HL-60/S4 treated with retinoic acid at 250 ng/mL for 4 days and 3 days (cell line): ENCODE measurements at regions not wholly inside any gene's neighbourhood (a gene's known extent, or its start where the extent isn't known, plus 50 kb on each side); places are given as distances from the start of the nearest gene placed in this dataset.

Experiments
- in situ Hi-C: fragments of 300-500 bp; cut with MboI; formaldehyde crosslinking; loops from 2 replicates; pipeline ENCODE4 v1.7.0; 2022; ENCODE audit warnings: low sequenced_read_pairs

DNA sequence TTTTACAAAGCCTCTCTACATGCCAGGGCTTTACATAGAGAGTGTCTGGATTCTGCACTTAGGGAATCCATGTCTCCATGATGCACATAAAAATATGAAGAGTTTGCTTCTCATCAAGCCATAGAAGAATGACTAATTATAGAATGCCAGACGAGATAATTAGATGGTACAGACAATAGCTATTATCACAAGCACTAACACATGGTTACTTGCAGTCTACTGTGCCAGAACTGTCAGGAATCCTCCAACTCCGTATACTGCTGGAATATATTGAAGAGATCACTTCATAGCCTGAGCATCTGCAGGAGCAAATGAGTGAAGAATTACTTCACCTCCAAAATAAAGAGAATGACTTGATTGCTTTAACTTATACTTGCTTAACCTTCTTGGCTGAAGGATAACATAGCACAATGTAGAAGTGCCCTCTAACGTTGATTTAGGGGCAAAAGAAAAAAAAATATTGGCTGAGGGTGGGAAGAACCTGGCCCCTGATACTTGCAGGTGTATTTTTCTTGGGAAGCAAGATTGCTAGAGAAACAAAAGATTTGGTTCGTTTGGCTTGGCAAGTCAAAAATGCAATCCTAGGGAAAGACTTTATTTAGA is 272.8 kb upstream of the FAR2 start:
- in situ Hi-C loops = no loop called here

DNA sequence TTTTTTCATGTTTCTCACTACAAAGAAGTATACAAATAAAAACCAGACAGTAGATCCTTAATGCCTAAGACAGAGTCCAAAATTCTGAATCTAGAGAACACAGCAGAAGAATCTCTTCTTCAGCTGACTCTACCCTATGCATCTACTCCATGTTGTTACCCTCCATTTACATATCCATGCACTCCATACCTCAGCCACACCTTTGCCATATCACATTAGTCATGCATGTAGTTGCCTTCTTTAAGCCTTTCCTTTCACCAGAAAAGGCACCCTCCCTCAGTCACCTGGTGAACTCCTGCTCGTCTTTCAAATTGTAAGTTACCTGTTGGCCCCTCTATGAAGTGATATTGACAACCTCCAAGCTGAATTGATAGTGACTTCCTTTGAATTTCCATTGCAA is 271.2 kb upstream of the FAR2 start:
- in situ Hi-C loops = no loop called here

DNA sequence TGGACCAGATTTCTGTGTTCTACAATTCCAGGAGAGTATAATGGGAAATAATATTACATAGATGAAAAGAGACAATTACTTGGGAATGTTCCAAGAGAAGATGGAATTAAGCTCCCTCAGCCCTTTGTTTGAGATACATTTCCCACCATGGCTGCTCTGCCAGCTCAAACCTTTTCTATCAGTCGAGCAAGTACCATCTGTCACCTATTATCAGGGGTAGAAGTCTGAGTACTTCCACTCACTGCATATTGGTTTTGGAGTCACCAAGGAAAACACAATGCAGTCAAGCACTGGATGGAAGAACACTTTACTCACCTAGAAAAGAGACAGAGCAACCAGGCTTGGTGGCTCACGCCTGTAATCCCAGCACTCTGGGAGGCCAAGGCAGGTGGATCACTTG is 270.4 kb upstream of the FAR2 start:
- in situ Hi-C loops = no loop called here

DNA sequence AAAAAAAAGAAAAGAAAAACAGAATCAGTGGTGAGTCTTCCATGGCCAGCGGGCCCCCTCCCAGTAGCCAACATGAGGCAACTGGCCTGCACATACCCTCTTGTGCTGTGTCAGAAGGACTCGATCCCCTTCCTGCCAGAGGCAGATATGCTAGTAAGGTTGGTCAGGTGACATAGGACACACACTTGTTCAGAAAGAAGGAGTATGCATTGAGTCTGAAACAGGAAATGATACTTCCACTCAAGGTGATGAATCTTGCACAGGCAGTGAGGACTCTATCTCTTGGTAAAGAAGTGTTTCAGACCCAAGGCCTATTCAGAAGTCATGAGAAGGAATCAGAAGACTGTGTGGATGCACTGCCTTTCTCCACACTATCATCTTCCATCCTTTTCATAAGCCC is 269.7 kb upstream of the FAR2 start:
- in situ Hi-C loops = no loop called here

DNA sequence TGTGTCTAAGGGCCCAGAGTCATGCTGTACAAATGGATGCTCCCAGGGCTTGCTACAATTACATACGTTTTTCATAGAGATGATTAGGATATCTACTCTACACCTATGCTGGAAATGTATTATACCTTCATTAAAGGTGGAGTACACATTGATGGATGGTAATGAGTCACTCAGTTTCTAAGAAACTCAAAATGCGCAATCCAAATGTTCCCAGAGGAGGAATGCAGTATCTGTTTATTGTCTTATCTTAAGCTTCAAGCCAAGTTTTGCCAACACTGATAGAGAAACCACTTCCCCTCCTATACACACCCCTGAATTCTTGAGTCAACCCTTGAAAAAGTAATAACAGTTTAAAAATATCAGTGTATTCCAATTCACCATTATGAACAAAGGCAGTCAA is 266.6 kb upstream of the FAR2 start:
- in situ Hi-C loops = no loop called here

DNA sequence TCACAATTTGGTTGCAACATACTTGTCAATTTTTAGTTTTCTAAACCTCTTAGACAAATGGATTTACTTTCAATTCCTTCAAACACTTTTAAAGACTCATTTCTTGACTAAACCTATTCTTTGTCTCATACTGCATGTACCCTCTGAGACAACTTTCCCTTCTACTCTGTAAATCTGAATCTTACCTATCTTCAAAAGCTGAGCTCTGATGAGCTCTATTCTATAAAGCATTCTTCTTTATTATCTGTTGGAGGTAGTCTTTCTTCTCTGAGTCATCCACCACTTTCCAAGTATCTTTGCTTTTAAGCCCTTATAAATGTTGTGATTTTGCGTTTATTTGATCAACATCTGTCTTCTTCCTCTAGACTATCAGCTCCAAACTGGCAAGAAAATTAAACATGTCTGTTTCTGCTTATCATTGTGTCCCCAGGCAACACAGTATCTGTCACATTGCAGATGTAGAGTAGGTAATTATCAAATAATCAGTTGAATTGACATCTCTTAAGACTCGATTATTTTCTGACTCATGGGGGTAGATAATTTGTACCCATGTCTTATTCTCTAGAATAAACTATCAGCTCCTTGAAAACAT is 265.6 kb upstream of the FAR2 start:
- in situ Hi-C loops = no loop called here

DNA sequence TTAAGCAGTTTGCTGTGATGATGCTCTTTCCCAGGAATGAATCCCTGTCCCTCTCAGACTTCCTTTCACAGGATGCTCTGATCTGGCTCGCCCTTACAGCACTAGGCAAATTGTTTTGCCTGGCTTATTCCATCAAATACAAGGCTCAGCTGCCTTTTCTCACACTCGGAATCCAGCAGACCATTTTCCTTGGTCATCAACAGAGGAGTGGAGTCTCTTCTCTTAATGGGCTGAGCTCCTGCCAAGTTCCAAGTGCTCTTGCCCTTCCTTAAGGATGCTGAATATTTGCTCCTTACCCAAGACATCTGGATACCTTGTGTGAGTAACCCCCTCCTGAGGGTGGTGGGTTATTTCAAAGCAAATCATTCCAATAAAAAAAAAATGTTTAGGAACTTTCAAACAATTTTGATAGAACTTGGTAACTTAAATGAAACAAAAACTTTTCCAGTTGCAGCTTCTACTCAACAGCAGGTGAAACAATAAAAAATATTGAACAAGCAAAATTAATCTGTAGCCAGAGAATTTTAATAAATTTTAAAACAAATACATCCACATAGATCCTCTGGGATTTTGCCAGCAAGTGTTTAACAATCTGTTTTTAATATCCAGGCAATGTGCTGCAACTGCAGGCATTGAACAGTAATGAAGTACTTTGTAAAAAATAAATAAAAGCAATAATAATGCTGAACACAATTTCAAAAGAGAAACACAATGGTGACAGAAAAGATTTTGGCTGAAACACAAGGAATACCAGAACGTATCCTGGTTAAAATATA is 264.0 kb upstream of the FAR2 start:
- in situ Hi-C loops = no loop called here

DNA sequence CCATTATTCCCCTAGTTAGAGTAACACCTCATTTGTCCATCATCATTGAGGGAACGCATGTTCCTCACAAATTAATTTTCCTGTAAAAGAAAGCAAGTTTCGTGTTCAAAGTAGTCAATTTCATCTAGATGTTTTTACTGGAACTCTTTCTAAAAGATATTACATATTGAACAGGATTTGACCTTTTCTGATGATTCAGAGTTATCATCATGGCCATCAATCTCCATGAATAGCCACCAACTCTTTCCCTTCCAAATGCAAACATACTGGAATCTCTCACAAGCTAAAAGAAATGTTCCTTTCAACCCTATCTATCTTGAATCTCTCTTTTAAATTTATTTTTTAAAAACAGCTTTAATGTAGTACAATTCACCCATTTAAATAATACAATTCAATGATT is 263.1 kb upstream of the FAR2 start:
- in situ Hi-C loops = no loop called here

DNA sequence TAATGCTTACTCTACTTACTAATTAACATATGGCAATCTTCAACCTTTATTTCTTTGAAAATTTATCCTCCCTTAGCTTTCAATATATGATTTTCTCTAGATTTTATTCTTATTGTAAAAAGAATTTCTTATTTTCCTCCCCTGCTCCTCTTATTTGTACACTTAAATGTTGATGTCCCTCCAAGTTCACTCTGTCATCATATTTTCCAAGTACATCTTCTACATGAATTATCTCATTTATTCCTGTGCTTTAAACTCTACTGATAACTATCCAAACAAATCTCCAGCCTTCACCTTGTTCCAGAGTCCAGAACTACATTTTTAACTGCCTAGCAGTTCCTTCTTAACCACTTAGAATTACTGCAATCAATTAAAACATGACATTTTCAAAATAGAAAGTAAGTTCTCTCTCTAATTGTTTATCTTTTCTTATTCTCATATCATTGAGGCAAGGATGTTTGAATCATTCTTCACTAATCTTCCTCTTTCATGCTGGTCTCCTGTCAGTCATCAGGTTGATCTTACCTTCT is 261.6 kb upstream of the FAR2 start:
- in situ Hi-C loops = no loop called here

DNA sequence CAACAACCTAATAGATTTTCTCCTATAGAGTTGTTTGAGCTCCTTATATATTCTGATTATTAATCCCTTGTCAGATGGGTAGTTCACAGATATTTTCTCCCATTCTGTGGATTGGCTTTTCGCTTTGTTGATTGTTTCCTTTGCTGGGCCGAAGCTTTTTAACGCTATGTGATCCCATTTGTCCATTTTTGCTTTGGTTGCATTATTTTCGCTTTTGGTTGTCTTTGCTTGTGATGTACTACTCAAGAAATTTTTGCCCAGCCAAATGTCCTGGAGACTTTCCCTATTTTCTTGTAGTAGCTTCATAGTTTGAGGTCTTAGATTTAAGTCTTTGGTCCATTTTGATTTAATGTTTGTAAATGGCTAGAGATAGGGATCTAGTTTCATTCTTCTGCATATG is 258.4 kb upstream of the FAR2 start:
- in situ Hi-C loops = no loop called here

DNA sequence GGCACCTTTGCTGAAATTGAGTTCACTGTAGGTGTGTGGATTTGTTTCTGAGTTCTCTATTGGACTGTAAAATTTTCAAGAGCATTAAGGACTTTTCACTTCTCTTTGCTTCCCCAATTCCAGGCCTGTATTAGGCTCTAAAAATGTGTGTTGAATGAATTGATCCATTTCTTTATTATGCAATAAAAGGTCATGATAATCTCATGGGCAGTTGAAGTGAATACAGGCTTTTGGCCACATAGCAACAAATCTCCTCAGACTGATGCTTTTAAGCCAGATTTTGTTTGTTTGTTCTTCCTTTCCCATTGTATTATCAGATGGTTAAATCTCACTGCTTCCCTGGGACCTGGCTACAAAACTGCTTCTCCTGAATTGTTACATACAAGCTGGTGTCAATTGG is 258.0 kb upstream of the FAR2 start:
- in situ Hi-C loops = no loop called here

DNA sequence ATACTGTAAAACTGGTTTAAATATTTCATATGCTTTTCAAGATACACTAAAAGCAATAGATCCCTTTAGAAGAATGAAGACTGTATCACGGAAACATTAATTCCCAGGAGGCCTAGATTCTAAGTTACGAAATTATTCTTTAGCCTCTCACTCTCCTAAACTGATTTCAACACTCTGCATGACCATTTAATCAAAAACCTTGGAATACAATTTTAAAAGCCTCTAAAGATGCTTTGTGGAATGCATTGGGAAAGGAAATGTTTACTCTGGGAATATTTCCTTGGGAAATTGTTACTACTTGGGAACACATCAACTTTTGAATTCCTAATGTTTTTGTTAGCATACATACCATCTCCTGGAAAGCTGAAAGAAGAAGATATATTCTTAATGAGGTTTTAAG is 255.7 kb upstream of the FAR2 start:
- in situ Hi-C loops = no loop called here

DNA sequence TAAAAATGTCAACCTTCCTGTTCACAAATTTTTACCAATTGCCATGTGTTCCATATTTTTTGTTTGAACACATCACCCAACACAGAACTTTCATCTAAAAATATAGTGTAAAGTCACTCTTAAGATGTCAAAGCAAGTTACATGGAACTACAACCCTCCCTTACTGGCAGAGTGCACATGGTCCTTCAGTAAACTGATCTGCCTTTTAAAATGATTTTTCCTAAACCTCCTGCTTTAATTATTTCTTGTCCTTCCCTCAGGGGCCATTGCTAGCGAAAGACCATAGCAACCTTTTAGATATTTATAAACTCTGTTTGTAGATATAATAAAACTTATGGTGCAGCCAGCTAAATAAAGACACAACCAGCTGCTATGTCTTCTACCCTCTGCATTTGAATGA is 255.2 kb upstream of the FAR2 start:
- in situ Hi-C loops = no loop called here

DNA sequence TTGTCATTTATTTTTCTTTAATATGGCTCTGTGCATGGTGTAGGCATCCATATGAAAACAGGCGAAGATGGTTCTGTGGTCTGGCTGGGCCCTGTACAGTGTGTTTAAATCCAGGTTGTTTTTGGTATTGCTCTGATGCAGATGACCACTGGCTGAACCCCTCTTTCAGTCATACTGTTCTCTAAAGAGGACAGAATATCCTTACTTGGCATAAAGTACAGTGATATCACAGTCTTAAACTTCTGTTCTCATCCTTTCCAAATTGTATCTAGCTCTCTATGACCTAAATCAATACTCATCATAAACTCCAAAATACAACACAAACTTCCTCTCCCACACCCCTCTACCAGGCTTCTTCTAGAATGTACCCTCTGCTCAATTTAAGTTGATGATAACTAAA is 252.7 kb upstream of the FAR2 start:
- in situ Hi-C loops = no loop called here

DNA sequence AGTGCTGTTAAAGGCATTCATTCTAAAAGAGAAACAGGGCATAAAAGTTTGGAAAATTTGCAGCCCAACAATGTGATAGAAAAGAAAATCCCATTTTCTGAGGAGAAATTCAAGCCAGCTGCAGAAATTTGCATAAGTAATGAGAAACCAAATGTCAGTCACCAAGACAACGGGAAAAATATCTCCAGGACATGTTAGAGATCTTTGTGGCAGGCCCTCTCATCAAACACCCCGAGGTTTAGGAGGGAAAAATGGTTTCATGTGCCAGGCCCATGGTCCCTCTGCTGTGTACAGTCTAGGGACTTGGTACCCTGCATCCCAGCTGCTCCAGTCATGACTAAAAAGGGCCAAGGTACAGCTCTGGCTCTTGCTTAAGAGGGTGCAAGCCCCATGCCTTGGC is 251.0 kb upstream of the FAR2 start:
- in situ Hi-C loops = no loop called here

DNA sequence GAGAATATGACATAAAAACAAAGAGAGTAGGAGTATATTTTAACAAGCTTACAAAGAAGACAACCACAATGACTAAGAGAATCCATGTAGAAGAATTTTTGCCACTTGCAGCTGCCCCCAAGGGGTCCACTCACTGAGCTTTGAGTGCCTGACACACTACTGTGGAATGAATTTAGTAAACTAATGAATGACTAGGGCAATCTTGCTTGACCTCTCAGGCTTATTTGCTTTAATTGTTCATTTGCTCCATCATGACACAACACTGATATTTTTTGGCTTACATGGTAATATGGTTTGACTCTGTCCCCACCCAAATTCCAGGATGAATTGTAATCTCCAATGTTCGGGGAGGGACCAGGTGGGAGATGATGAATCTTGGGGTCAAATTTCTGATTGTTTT is 249.1 kb upstream of the FAR2 start:
- in situ Hi-C loops = no loop called here

DNA sequence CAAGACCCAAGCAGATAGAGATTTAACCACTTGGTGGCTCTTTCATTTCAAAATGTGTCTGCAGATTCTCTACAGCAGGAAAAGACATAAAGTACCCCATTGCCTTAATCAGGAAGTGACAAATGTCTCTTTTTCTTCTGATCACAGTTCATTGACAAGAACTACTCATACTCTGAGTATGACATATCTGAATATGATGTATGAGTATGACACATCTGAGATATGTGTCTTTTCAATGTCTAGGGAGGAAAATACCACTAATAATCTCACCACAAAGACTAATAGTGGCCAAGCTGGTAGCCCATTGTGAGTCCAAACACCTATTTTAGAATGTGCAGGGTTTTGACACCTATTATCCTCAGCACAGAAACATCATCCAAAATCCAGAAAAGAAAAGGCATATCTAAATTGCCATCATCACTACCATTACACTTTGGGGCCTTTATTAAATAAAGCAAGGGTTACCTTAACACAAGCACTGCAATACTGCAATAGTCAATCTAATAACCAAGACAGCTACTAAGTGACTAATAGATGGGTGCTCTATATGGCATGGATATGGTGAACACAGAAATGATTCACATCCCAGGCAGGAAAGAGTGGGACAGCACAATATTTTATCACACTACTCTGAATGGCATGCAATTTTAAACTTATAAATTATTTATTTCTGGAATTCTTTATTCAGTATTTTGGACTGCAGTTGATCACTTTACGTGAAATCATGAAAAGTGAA is 243.7 kb upstream of the FAR2 start:
- in situ Hi-C loops = no loop called here

DNA sequence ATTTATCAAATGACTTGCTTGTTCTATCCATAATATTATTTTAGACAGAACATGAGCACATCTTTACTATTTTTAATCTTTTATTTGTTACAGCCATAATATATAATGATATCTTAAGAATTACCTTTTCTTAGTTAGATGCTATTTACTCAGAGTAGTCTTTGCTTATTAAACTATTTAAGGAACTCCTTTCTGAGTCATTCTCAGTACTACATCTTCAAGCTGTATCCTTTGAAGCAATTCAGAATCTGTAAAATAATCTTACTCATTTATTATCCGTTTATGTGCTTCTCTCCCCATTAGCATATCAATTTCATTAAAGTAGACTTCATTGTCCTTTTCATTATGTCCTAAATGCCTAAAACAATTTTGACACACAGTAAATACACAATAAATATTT is 240.4 kb upstream of the FAR2 start:
- in situ Hi-C loops = no loop called here

DNA sequence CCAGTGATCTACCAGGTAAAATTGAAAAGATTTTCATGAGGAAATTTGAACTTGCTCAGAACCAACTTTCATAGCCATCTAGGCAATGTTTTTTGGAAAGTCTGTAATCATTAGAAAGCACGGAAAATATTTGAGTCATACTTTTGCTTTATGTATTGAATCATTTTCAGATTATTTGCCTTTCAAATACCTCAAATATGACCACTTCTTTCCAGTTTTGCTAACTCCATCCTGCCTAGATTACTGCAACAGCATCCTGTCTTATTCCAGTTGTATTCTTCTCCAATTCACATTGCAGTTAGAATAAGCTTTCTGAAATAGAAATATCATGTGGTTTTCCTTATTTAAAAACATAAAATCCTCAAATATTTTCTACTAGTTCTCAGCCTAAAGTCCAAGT is 239.8 kb upstream of the FAR2 start:
- in situ Hi-C loops = no loop called here

DNA sequence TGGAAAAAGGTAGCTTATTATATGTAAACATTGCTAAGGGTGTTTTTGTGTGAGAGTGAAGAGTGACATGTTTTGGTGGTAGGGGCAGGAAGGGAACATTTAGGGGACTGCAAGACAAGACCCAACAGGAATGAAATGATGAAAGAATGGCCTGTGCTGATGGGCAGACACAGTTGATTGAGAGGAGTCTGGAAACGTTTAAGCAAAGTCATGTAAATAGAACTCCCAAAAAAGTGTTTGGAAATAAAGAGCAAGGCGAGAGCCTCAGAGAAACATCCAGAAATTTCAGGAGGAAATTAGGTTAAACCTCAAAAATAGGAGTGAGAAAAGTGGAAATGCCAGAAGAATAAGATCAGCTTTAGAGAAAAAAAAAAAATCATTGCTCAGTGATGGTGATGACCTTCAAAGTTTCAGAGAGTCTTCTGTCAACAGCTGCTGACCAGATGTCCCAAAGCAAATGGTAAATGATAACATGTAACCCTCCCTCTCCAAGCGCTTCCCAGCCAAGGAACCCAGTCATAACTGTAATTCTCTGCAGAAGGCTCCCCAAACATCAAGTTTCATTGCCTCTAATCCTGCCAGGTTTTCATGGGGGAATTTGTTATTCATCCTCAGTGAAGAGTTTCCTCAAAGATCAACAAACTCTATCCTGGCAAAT is 223.2 kb upstream of the FAR2 start:
- in situ Hi-C loops = no loop called here

DNA sequence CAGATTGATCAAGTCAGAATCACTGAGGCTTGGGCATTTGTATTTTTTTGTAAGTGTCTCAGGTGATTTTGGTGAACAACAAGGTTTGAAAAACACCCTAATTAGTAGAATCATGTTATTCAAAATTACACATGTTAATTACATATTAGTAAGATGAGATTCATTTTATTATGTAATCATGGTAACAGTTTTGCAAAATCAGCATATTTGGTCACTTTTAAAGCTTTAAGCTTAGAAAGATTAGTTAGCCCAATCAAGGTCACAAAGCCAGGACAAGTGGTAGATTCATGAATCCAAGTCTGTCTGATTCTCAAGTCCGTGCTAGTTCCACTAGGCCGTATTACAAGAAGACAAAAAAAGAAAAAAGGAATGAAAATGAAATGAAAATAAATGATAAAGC is 218.4 kb upstream of the FAR2 start:
- in situ Hi-C loops = no loop called here
